Activated naive CD4-positive, alpha-beta T cell treated with anti-CD3 and anti-CD28 coated beads, Interleukin-2, amount 10 ng/mL, durations not matched to agents 7 days and 5 days (primary cell): ENCODE measurements at regions not wholly inside any gene's neighbourhood (a gene's known extent, or its start where the extent isn't known, plus 50 kb on each side); places are given as distances from the start of the nearest gene placed in this dataset.

Experiments used
- CTCF ChIA-PET: fragments of 350-600 bp; sonication (Branson Sonifier 250); formaldehyde crosslinking; loops from one replicate; lab custom pipeline; 2021; ENCODE audit warnings: antibody characterized with exemption; lab: Charles Lee
- DNase-seq: peaks from one replicate; pipeline ENCODE4 v3.0.0-alpha.2; 2020
- H3K27ac Mint-ChIP-seq: one replicate; pipeline ENCODE4 v1.8.0; 2021; ENCODE audit warnings: mild to moderate bottlenecking, moderate library complexity, mixed read lengths
- H3K27me3 Mint-ChIP-seq: one replicate; pipeline ENCODE4 v1.8.0; 2021; ENCODE audit warnings: mild to moderate bottlenecking, mixed read lengths
- H3K36me3 Mint-ChIP-seq: one replicate; pipeline ENCODE4 v1.8.0; 2021; ENCODE audit warnings: mixed read lengths
- H3K4me1 Mint-ChIP-seq: one replicate; pipeline ENCODE4 v1.8.0; 2021; ENCODE audit warnings: mixed read lengths
- H3K4me3 Mint-ChIP-seq: one replicate; pipeline ENCODE4 v1.8.0; 2021; ENCODE audit warnings: mild to moderate bottlenecking, moderate library complexity, mixed read lengths
- H3K9me3 Mint-ChIP-seq: one replicate; pipeline ENCODE4 v1.8.0; 2021; ENCODE audit warnings: mixed read lengths

- Mint-ChIP-seq H3K4me1 (no peaks in the 10 kb centered on the region), H3K27me3 (no peaks in the 10 kb centered on the region), H3K27ac (no peak overlapping the region), H3K9me3 (peaks cover 1% of the 10 kb centered on the region), H3K36me3 (no peaks in the 10 kb centered on the region), H3K4me3 (no peak overlapping the region)
- CTCF ChIA-PET, result no interaction called here
- no peak for DNase-seq
Measured at GRCh38 chr10:56298941-56299340, 62.1 kb downstream of the ZWINT start.

DNA sequence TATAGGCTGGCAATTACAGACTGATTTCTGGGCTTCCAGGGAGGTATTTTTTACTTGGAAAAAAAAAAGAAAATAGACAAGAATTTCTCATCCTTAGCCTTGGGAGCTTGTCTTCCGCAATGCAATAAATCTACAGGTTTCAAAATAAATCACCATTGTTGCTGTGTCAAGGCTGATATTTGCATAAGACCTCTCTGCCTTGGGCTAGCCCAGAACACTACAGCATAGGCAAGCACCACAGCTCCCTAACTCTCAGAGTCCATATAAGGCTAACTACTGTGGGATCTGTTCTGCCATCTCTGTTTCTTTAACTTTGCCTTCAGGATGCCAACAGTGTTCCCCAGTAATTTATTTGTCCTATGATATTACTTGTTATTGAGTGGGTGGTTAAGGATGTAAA, 64.4 kb downstream of the ZWINT start:
- H3K27ac Mint-ChIP-seq, result no peak overlapping the region
- H3K4me3 Mint-ChIP-seq, result no peak overlapping the region
- DNase-seq, result no peak
- H3K9me3 Mint-ChIP-seq, result peaks cover 2% of the 10 kb centered on the region
- CTCF ChIA-PET, result no interaction called here
- H3K4me1 Mint-ChIP-seq, result no peaks in the 10 kb centered on the region
- H3K36me3 Mint-ChIP-seq, result no peaks in the 10 kb centered on the region
- no peaks in the 10 kb centered on the region for H3K27me3 Mint-ChIP-seq

DNA sequence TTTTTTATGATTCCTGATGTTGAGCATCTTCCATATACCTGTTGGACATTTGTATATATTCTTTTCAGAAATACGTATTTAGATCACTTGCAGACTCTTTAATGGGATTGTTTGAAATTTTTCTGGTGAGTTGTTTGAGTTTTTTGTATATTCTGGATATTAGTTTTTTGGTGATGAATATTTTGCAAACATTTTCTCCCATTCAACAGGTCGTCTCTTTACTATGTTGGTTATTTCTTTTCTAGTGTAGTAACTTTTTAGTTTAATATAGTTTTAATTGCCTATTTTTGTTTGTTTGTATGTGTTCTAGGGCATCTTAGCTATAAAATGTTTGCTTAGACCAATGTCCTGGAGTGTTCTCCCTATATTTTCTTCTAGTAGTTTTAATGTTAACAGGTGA, 72.7 kb downstream of the ZWINT start:
- H3K27me3 Mint-ChIP-seq, result no peaks in the 10 kb centered on the region
- no peaks in the 10 kb centered on the region for H3K4me1 Mint-ChIP-seq

GRCh38 chr10:56286096-56286495, 75.0 kb downstream of the ZWINT start:
- Mint-ChIP-seq H3K4me3 (no peak overlapping the region), H3K36me3 (no peaks in the 10 kb centered on the region), H3K27ac (no peak overlapping the region), H3K4me1 (no peaks in the 10 kb centered on the region), H3K9me3 (peaks cover 2% of the 10 kb centered on the region), H3K27me3 (no peaks in the 10 kb centered on the region)
- no peak for DNase-seq
- CTCF ChIA-PET, result no interaction called here

More for the DNA sequence above, 72.7 kb downstream of the ZWINT start:
- Mint-ChIP-seq H3K36me3 (no peaks in the 10 kb centered on the region), H3K4me3 (no peak overlapping the region), H3K9me3 (peaks cover 2% of the 10 kb centered on the region), H3K27ac (no peak overlapping the region)
- no peak for DNase-seq
- CTCF ChIA-PET, result no interaction called here

GRCh38 chr10:56279270-56279669, 81.8 kb downstream of the ZWINT start:
- H3K27ac Mint-ChIP-seq, result no peak overlapping the region
- no peak for DNase-seq
- H3K9me3 Mint-ChIP-seq, result no peaks in the 10 kb centered on the region
- no peaks in the 10 kb centered on the region for H3K4me1 Mint-ChIP-seq
- no peaks in the 10 kb centered on the region for H3K36me3 Mint-ChIP-seq
- no peaks in the 10 kb centered on the region for H3K27me3 Mint-ChIP-seq
- no peak overlapping the region for H3K4me3 Mint-ChIP-seq
- CTCF ChIA-PET, result no interaction called here

- H3K36me3 Mint-ChIP-seq, result no peaks in the 10 kb centered on the region
- no peak overlapping the region for H3K27ac Mint-ChIP-seq
- no peak overlapping the region for H3K4me3 Mint-ChIP-seq
- CTCF ChIA-PET, result no interaction called here
- H3K4me1 Mint-ChIP-seq, result no peaks in the 10 kb centered on the region
- no peaks in the 10 kb centered on the region for H3K9me3 Mint-ChIP-seq
- DNase-seq, result no peak
- no peaks in the 10 kb centered on the region for H3K27me3 Mint-ChIP-seq
Measured at GRCh38 chr10:56269181-56269580, 91.9 kb downstream of the ZWINT start.

DNA sequence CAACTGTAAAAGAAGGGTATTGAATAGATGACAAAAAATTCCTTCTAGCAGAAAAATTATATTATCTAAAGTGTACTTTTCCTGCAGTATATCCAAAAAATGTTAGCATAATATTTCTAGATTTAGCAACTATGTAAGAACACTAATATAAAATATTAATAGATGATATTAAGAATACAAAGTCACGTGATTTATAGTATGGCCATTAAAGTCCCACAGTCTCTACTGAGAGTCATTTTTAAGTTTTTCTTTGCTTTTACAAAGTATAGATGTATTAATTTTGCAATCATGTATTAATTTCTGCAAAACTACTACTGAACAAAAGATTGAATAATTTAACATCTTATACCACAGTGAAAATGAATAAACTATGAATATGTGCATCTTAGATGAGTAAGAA, 94.9 kb downstream of the ZWINT start:
- Mint-ChIP-seq H3K27me3 (no peaks in the 10 kb centered on the region), H3K36me3 (no peaks in the 10 kb centered on the region), H3K4me3 (no peak overlapping the region), H3K27ac (no peak overlapping the region), H3K9me3 (no peaks in the 10 kb centered on the region), H3K4me1 (no peaks in the 10 kb centered on the region)
- CTCF ChIA-PET, result no interaction called here
- DNase-seq, result no peak

GRCh38 chr10:56258991-56259390, 102.1 kb downstream of the ZWINT start:
- no peaks in the 10 kb centered on the region for H3K4me1 Mint-ChIP-seq
- H3K27me3 Mint-ChIP-seq, result no peaks in the 10 kb centered on the region
- CTCF ChIA-PET, result no interaction called here
- no peaks in the 10 kb centered on the region for H3K9me3 Mint-ChIP-seq
- no peak for DNase-seq
- H3K4me3 Mint-ChIP-seq, result no peak overlapping the region
- H3K27ac Mint-ChIP-seq, result no peak overlapping the region
- no peaks in the 10 kb centered on the region for H3K36me3 Mint-ChIP-seq

GRCh38 chr10:56258378-56258777, 102.7 kb downstream of the ZWINT start:
- Mint-ChIP-seq H3K4me3 (no peak overlapping the region), H3K9me3 (no peaks in the 10 kb centered on the region)
- CTCF ChIA-PET, result no interaction called here

DNA sequence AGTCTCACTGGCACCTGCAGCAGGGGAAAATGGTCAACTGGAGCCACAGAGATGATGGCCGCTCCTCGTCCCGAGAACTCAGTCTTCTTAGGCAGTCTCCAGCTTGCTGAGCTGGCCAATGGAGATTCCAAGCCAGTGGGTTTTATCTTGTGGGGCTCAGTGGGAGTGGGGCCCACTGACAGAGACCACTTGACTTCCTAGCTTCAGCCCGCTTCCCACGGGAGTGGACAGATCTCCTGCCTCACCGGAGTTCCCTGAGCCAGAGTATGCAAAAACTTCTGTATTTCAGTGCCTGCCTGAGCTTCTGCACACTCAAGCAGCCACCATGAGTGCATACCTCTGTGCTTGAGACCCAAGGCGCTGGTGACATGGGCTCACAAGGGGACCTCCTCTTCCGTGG, 105.8 kb downstream of the ZWINT start:
- Mint-ChIP-seq H3K27me3 (no peaks in the 10 kb centered on the region), H3K27ac (no peak overlapping the region), H3K9me3 (no peaks in the 10 kb centered on the region), H3K4me3 (no peak overlapping the region), H3K4me1 (no peaks in the 10 kb centered on the region), H3K36me3 (no peaks in the 10 kb centered on the region)
- DNase-seq, result no peak
- CTCF ChIA-PET, result no interaction called here

More at GRCh38 chr10:56258378-56258777, 102.7 kb downstream of the ZWINT start:
- no peaks in the 10 kb centered on the region for H3K36me3 Mint-ChIP-seq
- DNase-seq, result no peak
- H3K27me3 Mint-ChIP-seq, result no peaks in the 10 kb centered on the region
- no peak overlapping the region for H3K27ac Mint-ChIP-seq
- no peaks in the 10 kb centered on the region for H3K4me1 Mint-ChIP-seq

DNA sequence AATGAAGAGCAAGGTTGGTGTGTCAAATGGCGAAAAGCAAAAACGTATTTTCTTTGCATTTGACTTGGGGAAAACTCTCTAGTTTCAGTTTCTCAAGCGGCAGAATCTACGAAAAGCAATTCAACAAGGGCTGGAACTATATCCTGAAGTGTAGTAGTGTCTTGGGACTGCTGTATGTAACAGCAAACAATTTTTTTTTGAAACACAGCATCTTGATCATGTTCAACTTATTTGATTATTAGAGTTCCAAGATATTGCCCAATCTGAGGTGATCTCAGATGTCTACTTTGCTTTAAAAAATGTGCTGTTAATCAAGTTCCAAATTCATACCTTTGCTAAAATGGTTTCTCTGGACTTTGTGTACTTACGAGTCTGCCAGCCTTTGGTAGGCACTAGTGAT, 120.6 kb downstream of the ZWINT start:
- H3K36me3 Mint-ChIP-seq, result no peaks in the 10 kb centered on the region
- no peaks in the 10 kb centered on the region for H3K27me3 Mint-ChIP-seq
- CTCF ChIA-PET, result no interaction called here
- no peak for DNase-seq
- H3K4me1 Mint-ChIP-seq, result no peaks in the 10 kb centered on the region
- H3K4me3 Mint-ChIP-seq, result no peak overlapping the region
- no peaks in the 10 kb centered on the region for H3K9me3 Mint-ChIP-seq
- H3K27ac Mint-ChIP-seq, result no peak overlapping the region

DNA sequence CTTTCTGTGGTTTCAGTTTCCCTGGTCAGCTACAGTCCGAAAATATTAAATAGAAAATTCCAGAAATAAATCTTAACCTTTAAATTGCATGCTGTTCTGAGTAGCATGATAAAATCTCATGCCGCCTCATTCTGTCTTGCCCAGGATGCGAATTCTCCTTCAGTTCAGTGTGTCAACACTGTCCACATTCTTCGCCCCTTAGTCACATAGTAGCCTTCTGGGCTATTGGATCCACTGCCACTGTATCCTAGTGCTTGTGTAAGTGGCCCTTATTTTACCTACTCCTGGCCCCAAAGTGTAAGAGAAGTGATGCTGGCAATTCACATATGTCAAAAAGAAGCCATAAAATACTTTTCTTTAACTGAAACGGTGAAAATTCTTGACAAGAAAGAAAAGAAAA, 129.6 kb downstream of the ZWINT start:
- no peak for DNase-seq
- Mint-ChIP-seq H3K27ac (no peak overlapping the region), H3K9me3 (no peaks in the 10 kb centered on the region), H3K4me1 (no peaks in the 10 kb centered on the region), H3K4me3 (no peak overlapping the region), H3K36me3 (no peaks in the 10 kb centered on the region), H3K27me3 (no peaks in the 10 kb centered on the region)
- CTCF ChIA-PET, result no interaction called here

- H3K4me3 Mint-ChIP-seq, result no peak overlapping the region
- no peak for DNase-seq
- H3K27me3 Mint-ChIP-seq, result no peaks in the 10 kb centered on the region
- no peaks in the 10 kb centered on the region for H3K36me3 Mint-ChIP-seq
- H3K4me1 Mint-ChIP-seq, result no peaks in the 10 kb centered on the region
- H3K27ac Mint-ChIP-seq, result no peak overlapping the region
- CTCF ChIA-PET, result no interaction called here
- no peaks in the 10 kb centered on the region for H3K9me3 Mint-ChIP-seq
Measured at GRCh38 chr10:56222237-56222636, 138.8 kb downstream of the ZWINT start.

DNA sequence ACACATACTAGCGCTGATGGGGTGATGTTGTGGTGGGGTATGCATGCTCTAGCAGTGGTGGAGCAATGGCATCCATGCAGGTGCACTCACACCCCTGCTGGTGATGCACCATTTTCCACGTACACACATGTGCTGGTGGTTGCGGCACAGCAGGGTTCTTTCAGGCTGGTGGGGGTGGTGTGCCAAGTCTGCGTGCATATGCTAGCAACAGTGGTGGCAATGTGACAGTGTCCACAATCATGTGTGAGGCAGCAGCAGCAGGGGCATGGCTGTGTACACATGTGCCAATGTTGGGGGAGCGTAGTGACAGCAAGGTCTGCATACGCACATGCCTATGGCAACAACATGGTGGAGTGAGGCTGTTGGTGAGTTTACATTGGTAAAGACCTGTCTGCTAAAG, 148.1 kb downstream of the ZWINT start:
- DNase-seq, result no peak
- Mint-ChIP-seq H3K27ac (no peak overlapping the region), H3K4me3 (no peak overlapping the region), H3K27me3 (no peaks in the 10 kb centered on the region), H3K4me1 (no peaks in the 10 kb centered on the region), H3K9me3 (peaks cover 19% of the 10 kb centered on the region), H3K36me3 (no peaks in the 10 kb centered on the region)
- CTCF ChIA-PET, result no interaction called here

DNA sequence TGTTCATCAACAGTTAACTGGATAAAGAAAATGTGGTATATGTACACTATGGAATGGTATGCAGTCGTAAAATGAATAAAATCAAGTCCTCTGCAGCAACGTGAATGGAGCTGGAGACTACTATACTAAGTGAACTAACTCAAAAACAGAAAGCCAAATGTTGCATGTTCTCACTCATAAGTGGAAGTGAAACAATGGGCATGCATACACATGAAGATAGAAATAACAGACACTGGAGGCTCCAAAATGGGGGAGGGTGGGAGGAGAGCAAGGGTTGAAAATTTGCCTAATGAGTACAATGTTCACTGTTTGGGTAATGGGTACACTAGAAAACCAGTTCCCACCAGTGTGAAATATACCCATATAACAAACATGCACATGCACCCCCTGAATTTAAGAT, 179.5 kb downstream of the ZWINT start:
- Mint-ChIP-seq H3K9me3 (peaks cover 2% of the 10 kb centered on the region), H3K27ac (no peak overlapping the region), H3K4me3 (no peak overlapping the region), H3K36me3 (no peaks in the 10 kb centered on the region), H3K27me3 (no peaks in the 10 kb centered on the region), H3K4me1 (no peaks in the 10 kb centered on the region)
- DNase-seq, result no peak
- CTCF ChIA-PET, result no interaction called here

DNA sequence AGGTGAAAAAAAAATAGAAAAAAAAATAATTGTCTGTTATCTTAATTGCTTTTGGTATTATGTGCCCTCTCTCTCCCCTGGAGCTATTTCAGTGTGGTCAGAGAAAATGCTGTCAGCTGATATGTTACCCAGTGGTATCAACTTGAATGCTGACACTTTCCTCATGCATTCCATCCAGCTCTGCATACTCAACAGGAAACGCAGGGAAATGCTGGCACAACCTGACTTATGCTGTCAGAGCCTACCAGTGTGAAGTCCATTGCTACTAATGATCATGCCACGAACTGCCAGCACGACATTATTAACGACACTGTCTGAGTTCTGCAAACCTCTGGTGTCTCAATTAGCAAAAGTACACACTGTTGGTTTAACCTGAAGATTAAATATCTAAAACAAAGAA, 182.8 kb downstream of the ZWINT start:
- Mint-ChIP-seq H3K36me3 (no peaks in the 10 kb centered on the region), H3K4me3 (no peak overlapping the region), H3K27me3 (no peaks in the 10 kb centered on the region), H3K9me3 (no peaks in the 10 kb centered on the region), H3K27ac (no peak overlapping the region), H3K4me1 (no peaks in the 10 kb centered on the region)
- CTCF ChIA-PET, result no interaction called here
- DNase-seq, result no peak
